ENCODE measurements at regions not wholly inside any gene's neighbourhood (a gene's known extent, or its start where the extent isn't known, plus 50 kb on each side); places are given as distances from the start of the nearest gene placed in this dataset.

GRCh38 chr2:17323697-17324096, 194.5 kb downstream of the RAD51AP2 start:
- no peak for DNase-seq (ENCODE audit: low spot score)
- no peak for TF ChIP-seq CTCF (IDR thresholded peaks at IDR 0.05)
- peak; percentile 34 for ATAC-seq (ENCODE audit: low FRiP score)

DNA sequence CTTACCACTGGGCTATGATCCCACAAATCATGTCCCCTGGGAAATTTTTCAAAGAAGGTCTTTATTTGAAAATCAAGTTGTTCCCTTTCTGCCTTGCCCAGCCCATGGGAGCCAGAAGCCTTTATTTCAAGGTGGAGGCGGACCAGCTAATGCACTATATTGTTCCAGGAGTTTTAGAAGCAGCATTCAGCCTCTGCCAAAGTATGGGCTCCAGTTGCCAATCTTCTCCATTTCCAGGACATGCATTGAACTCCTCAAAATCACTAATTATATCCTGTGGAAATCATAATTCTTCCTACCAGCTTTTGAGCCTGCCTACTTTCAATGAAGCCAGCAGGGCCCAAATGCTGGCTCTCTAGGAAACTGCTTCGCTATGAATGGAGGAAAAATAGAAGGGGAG, 195.8 kb downstream of the RAD51AP2 start:
- no peak for ATAC-seq (ENCODE audit: low FRiP score)

GRCh38 chr2:17319090-17319489, 199.2 kb downstream of the RAD51AP2 start:
- no peak for DNase-seq (ENCODE audit: low spot score)
- TF ChIP-seq CTCF (IDR thresholded peaks at IDR 0.05) = no peak
- no peak for ATAC-seq (ENCODE audit: low FRiP score)

More for the DNA sequence above, 195.8 kb downstream of the RAD51AP2 start:
- no peak for TF ChIP-seq CTCF (IDR thresholded peaks at IDR 0.05)
- DNase-seq (ENCODE audit: low spot score) = no peak

GRCh38 chr2:17318013-17318412, 200.2 kb downstream of the RAD51AP2 start:
- DNase-seq (ENCODE audit: low spot score) (no peak), ATAC-seq (ENCODE audit: low FRiP score) (no peak)

GRCh38 chr2:17317439-17317976, 200.7 kb downstream of the RAD51AP2 start:
- no peak for TF ChIP-seq CTCF (IDR thresholded peaks at IDR 0.05)
- DNase-seq (ENCODE audit: low spot score) (no peak), ATAC-seq (ENCODE audit: low FRiP score) (no peak)

More at GRCh38 chr2:17318013-17318412, 200.2 kb downstream of the RAD51AP2 start:
- no peak for TF ChIP-seq CTCF (IDR thresholded peaks at IDR 0.05)

DNA sequence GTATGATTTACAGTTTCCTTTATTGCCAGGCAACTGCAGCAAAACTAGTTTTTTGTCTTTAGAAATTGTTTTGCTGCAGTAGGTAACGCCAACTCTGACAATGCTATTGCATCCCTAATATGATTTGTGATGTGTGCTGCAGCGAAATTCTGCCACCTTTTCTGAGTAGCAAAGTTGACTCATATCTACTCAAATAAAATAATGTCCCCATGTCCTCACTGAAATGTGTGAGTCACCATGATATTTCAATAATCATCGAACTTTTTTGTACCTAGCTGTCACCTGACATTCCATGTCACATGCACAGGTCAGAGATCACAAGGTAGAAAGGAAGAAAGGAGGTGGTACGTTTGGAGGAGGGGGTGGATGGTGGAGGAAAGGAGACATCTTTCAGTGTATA, 205.0 kb downstream of the RAD51AP2 start:
- no peak for TF ChIP-seq CTCF (IDR thresholded peaks at IDR 0.05)
- ATAC-seq (ENCODE audit: low FRiP score) = no peak
- no peak for DNase-seq (ENCODE audit: low spot score)

GRCh38 chr2:17311771-17312511, 206.3 kb downstream of the RAD51AP2 start:
- no peak for DNase-seq (ENCODE audit: low spot score)
- ATAC-seq (ENCODE audit: low FRiP score) = no peak
- no peak for TF ChIP-seq CTCF (IDR thresholded peaks at IDR 0.05)
